SK-N-SH treated with all-trans-retinoic acid at 6 μM for 48 hours (cell line): ENCODE measurements at regions not wholly inside any gene's neighbourhood (a gene's known extent, or its start where the extent isn't known, plus 50 kb on each side); places are given as distances from the start of the nearest gene placed in this dataset.

Experiments used
- ARNTL ChIP-seq: fragments of 450-650 bp; formaldehyde crosslinking; IDR thresholded peaks from 2 replicates; pipeline ENCODE4 v1.5.0; 2020; ENCODE audit warnings: low read depth, mild to moderate bottlenecking, moderate library complexity, borderline replicate concordance
- ESRRG ChIP-seq: fragments of 250-450 bp; sonication (Bioruptor Pico); IDR thresholded peaks from 2 replicates; pipeline ENCODE4 v1.6.1; 2021; ENCODE audit warnings: mild to moderate bottlenecking
- OSR1 ChIP-seq: fragments of 250-450 bp; sonication (Bioruptor Pico); IDR thresholded peaks from 2 replicates; pipeline ENCODE4 v1.8.0; 2022; ENCODE audit warnings: moderate library complexity, mild to moderate bottlenecking, inconsistent platforms
- RARB ChIP-seq: fragments of 250-450 bp; sonication (Bioruptor Pico); IDR thresholded peaks from 2 replicates; pipeline ENCODE4 v1.8.0; 2021; ENCODE audit warnings: mild to moderate bottlenecking, moderate library complexity
- SNAI2 ChIP-seq: fragments of 250-450 bp; sonication (Bioruptor Pico); IDR thresholded peaks from 2 replicates; pipeline ENCODE4 v1.5.0; 2020; ENCODE audit warnings: mild to moderate bottlenecking, moderate library complexity
- TOX ChIP-seq: fragments of 250-450 bp; sonication (Bioruptor Pico); IDR thresholded peaks from 2 replicates; pipeline ENCODE4 v1.8.0; 2021; ENCODE audit warnings: mild to moderate bottlenecking, moderate library complexity, borderline replicate concordance
- TF ChIP-seq, protein P1 (sequence below): fragments of 250-450 bp; sonication (Bioruptor Pico); IDR thresholded peaks from 2 replicates; pipeline ENCODE4 v1.5.1; 2020; ENCODE audit warnings: low read depth, mild to moderate bottlenecking, moderate library complexity

DNA sequence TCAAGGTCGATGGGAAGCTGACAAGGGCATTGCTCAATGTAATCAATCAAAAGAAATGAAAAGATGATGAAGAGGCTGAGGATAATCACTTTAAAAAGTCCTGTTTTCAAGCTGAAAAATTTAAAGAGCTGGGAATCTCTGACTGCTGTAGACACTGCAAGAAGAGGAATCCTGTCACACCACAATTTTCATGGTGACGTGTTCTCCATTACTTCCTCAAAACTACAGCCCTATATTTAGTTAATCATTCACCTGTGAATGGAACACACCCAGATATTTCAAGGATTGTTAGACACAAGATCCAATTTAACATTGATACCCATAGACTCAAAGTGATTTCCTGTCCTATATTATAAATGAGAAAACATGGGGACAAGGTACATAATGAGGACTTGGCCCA lies 1048.3 kb downstream of the AMY1C start:
- TF ChIP-seq ARNTL (CRISPR knock-in tag) (no peak), ESRRG (no peak), RARB (CRISPR knock-in tag) (no peak), OSR1 (CRISPR knock-in tag) (no peak), TOX (CRISPR knock-in tag) (no peak), SNAI2 (CRISPR knock-in tag) (no peak)
- TF ChIP-seq, protein P1, sequence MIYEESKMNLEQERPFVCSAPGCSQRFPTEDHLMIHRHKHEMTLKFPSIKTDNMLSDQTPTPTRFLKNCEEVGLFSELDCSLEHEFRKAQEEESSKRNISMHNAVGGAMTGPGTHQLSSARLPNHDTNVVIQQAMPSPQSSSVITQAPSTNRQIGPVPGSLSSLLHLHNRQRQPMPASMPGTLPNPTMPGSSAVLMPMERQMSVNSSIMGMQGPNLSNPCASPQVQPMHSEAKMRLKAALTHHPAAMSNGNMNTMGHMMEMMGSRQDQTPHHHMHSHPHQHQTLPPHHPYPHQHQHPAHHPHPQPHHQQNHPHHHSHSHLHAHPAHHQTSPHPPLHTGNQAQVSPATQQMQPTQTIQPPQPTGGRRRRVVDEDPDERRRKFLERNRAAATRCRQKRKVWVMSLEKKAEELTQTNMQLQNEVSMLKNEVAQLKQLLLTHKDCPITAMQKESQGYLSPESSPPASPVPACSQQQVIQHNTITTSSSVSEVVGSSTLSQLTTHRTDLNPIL (CRISPR knock-in tag), result no peak
